ENCODE measurements at regions not wholly inside any gene's neighbourhood (a gene's known extent, or its start where the extent isn't known, plus 50 kb on each side); places are given as distances from the start of the nearest gene placed in this dataset.
A peak's percentile ranks its signal among the peaks of the same experiment; 100 is the strongest.

- H3K4me2 ChIP-seq (ENCODE audit: low read length): no peak overlapping the region
- H3K36me3 ChIP-seq (ENCODE audit: control insufficient read depth, insufficient read depth, low read length): no peaks in the 10 kb centered on the region
- no peak overlapping the region for H4K5ac ChIP-seq (ENCODE audit: low read length)
- H2AK5ac ChIP-seq (ENCODE audit: low read length): no peak overlapping the region
- WGBS (ENCODE audit: extremely low coverage, insufficient coverage, low lambda C conversion rate): no CpG with 5 or more reads among the region's 2 CpGs
- no peak for DNase-seq
- no peak overlapping the region for H3K4me3 ChIP-seq (ENCODE audit: low read length)
- no peaks in the 10 kb centered on the region for H3K27me3 ChIP-seq (ENCODE audit: insufficient read depth, low read length, poor library complexity)
- H3K4ac ChIP-seq (ENCODE audit: low read depth, low read length): no peak overlapping the region
- H2BK5ac ChIP-seq (ENCODE audit: low read length): no peak overlapping the region
- H3K9ac ChIP-seq (ENCODE audit: low read length): no peak overlapping the region
- no peak overlapping the region for H2BK120ac ChIP-seq (ENCODE audit: low read depth, low read length)
- no peak overlapping the region for H4K8ac ChIP-seq (ENCODE audit: low read depth, low read length)
- H3K18ac ChIP-seq (ENCODE audit: low read length): no peak overlapping the region
- no peak overlapping the region for H2BK15ac ChIP-seq (replicated peaks; ENCODE audit: low read depth)
- H3K23ac ChIP-seq (ENCODE audit: low read length): no peak overlapping the region
- no peak overlapping the region for H3K56ac ChIP-seq (ENCODE audit: low read length)
- H3K79me1 ChIP-seq (ENCODE audit: low read length): no peaks in the 10 kb centered on the region
- no peaks in the 10 kb centered on the region for H3K4me1 ChIP-seq (ENCODE audit: control insufficient read depth, low read depth, low read length)
- no peak overlapping the region for H3K27ac ChIP-seq (ENCODE audit: low read depth, low read length)
- H3K79me2 ChIP-seq (ENCODE audit: control insufficient read depth, insufficient read depth, low read length): no peaks in the 10 kb centered on the region
These were observed 59.7 kb upstream of the NT5E start for GRCh38 chr6:85390105-85390728.

- H2BK5ac ChIP-seq (ENCODE audit: low read length): no peak overlapping the region
- no peak overlapping the region for H3K9ac ChIP-seq (ENCODE audit: low read length)
- no peak overlapping the region for H3K4me3 ChIP-seq (ENCODE audit: low read length)
- no peak overlapping the region for H3K18ac ChIP-seq (ENCODE audit: low read length)
- H2AK5ac ChIP-seq (ENCODE audit: low read length): no peak overlapping the region
- no CpG with 5 or more reads among the region's 12 CpGs for WGBS (ENCODE audit: extremely low coverage, insufficient coverage, low lambda C conversion rate)
- H2BK15ac ChIP-seq (replicated peaks; ENCODE audit: low read depth): no peak overlapping the region
- no peak overlapping the region for H4K8ac ChIP-seq (ENCODE audit: low read depth, low read length)
- no peak for DNase-seq
- no peaks in the 10 kb centered on the region for H3K79me1 ChIP-seq (ENCODE audit: low read length)
- H3K36me3 ChIP-seq (ENCODE audit: control insufficient read depth, insufficient read depth, low read length): no peaks in the 10 kb centered on the region
- no peak overlapping the region for H3K4ac ChIP-seq (ENCODE audit: low read depth, low read length)
- H3K27ac ChIP-seq (ENCODE audit: low read depth, low read length): no peak overlapping the region
- no peaks in the 10 kb centered on the region for H3K79me2 ChIP-seq (ENCODE audit: control insufficient read depth, insufficient read depth, low read length)
- no peak overlapping the region for H3K4me2 ChIP-seq (ENCODE audit: low read length)
- no peak overlapping the region for H2BK120ac ChIP-seq (ENCODE audit: low read depth, low read length)
- H3K4me1 ChIP-seq (ENCODE audit: control insufficient read depth, low read depth, low read length): no peaks in the 10 kb centered on the region
- H3K56ac ChIP-seq (ENCODE audit: low read length): no peak overlapping the region
- H3K23ac ChIP-seq (ENCODE audit: low read length): no peak overlapping the region
- no peak overlapping the region for H4K5ac ChIP-seq (ENCODE audit: low read length)
- H3K27me3 ChIP-seq (ENCODE audit: insufficient read depth, low read length, poor library complexity): no peaks in the 10 kb centered on the region
These were observed 60.6 kb upstream of the NT5E start for GRCh38 chr6:85389151-85389797.

GRCh38 chr6:85388531-85388930 lies 61.4 kb upstream of the NT5E start:
- Histone ChIP-seq H3K4me2 (ENCODE audit: low read length) (no peak overlapping the region), H3K27ac (ENCODE audit: low read depth, low read length) (no peak overlapping the region)

GRCh38 chr6:85385636-85386315 lies 64.1 kb upstream of the NT5E start:
- H3K79me2 ChIP-seq (ENCODE audit: control insufficient read depth, insufficient read depth, low read length): no peaks in the 10 kb centered on the region
- no peaks in the 10 kb centered on the region for H3K36me3 ChIP-seq (ENCODE audit: control insufficient read depth, insufficient read depth, low read length)
- no peak overlapping the region for H3K9ac ChIP-seq (ENCODE audit: low read length)

More at GRCh38 chr6:85388531-85388930, 61.4 kb upstream of the NT5E start:
- Histone ChIP-seq H3K4me1 (ENCODE audit: control insufficient read depth, low read depth, low read length) (no peaks in the 10 kb centered on the region), H3K4ac (ENCODE audit: low read depth, low read length) (no peak overlapping the region), H2BK15ac (replicated peaks; ENCODE audit: low read depth) (no peak overlapping the region), H2AK5ac (ENCODE audit: low read length) (no peak overlapping the region), H3K9ac (ENCODE audit: low read length) (no peak overlapping the region), H4K5ac (ENCODE audit: low read length) (no peak overlapping the region), H3K56ac (ENCODE audit: low read length) (no peak overlapping the region), H3K4me3 (ENCODE audit: low read length) (no peak overlapping the region), H3K18ac (ENCODE audit: low read length) (no peak overlapping the region), H2BK5ac (ENCODE audit: low read length) (no peak overlapping the region), H3K79me2 (ENCODE audit: control insufficient read depth, insufficient read depth, low read length) (no peaks in the 10 kb centered on the region), H2BK120ac (ENCODE audit: low read depth, low read length) (no peak overlapping the region), H3K23ac (ENCODE audit: low read length) (no peak overlapping the region), H4K8ac (ENCODE audit: low read depth, low read length) (no peak overlapping the region), H3K27me3 (ENCODE audit: insufficient read depth, low read length, poor library complexity) (no peaks in the 10 kb centered on the region), H3K79me1 (ENCODE audit: low read length) (no peaks in the 10 kb centered on the region), H3K36me3 (ENCODE audit: control insufficient read depth, insufficient read depth, low read length) (no peaks in the 10 kb centered on the region)
- DNase-seq: no peak
- no CpG with 5 or more reads among the region's 3 CpGs for WGBS (ENCODE audit: extremely low coverage, insufficient coverage, low lambda C conversion rate)

GRCh38 chr6:85383042-85383441 lies 66.8 kb upstream of the NT5E start:
- Histone ChIP-seq H2BK15ac (replicated peaks; ENCODE audit: low read depth) (no peak overlapping the region), H2BK5ac (ENCODE audit: low read length) (no peak overlapping the region), H3K4me1 (ENCODE audit: control insufficient read depth, low read depth, low read length) (no peaks in the 10 kb centered on the region), H3K36me3 (ENCODE audit: control insufficient read depth, insufficient read depth, low read length) (no peaks in the 10 kb centered on the region), H3K79me1 (ENCODE audit: low read length) (no peaks in the 10 kb centered on the region), H3K23ac (ENCODE audit: low read length) (peak overlapping the region; percentile 45), H3K27me3 (ENCODE audit: insufficient read depth, low read length, poor library complexity) (no peaks in the 10 kb centered on the region), H4K8ac (ENCODE audit: low read depth, low read length) (no peak overlapping the region), H3K4ac (ENCODE audit: low read depth, low read length) (no peak overlapping the region), H3K4me2 (ENCODE audit: low read length) (no peak overlapping the region), H3K27ac (ENCODE audit: low read depth, low read length) (no peak overlapping the region), H3K79me2 (ENCODE audit: control insufficient read depth, insufficient read depth, low read length) (no peaks in the 10 kb centered on the region), H3K18ac (ENCODE audit: low read length) (no peak overlapping the region), H3K56ac (ENCODE audit: low read length) (no peak overlapping the region), H2BK120ac (ENCODE audit: low read depth, low read length) (no peak overlapping the region), H2AK5ac (ENCODE audit: low read length) (no peak overlapping the region), H3K4me3 (ENCODE audit: low read length) (no peak overlapping the region), H4K5ac (ENCODE audit: low read length) (no peak overlapping the region), H3K9ac (ENCODE audit: low read length) (no peak overlapping the region)
- WGBS (ENCODE audit: extremely low coverage, insufficient coverage, low lambda C conversion rate): no CpG with 5 or more reads among the region's 6 CpGs
- DNase-seq: no peak

More at GRCh38 chr6:85385636-85386315, 64.1 kb upstream of the NT5E start:
- Histone ChIP-seq H2AK5ac (ENCODE audit: low read length) (no peak overlapping the region), H3K4me2 (ENCODE audit: low read length) (no peak overlapping the region), H3K56ac (ENCODE audit: low read length) (no peak overlapping the region), H2BK15ac (replicated peaks; ENCODE audit: low read depth) (no peak overlapping the region), H3K4me3 (ENCODE audit: low read length) (no peak overlapping the region), H3K79me1 (ENCODE audit: low read length) (no peaks in the 10 kb centered on the region), H3K4me1 (ENCODE audit: control insufficient read depth, low read depth, low read length) (no peaks in the 10 kb centered on the region), H3K4ac (ENCODE audit: low read depth, low read length) (no peak overlapping the region), H4K5ac (ENCODE audit: low read length) (no peak overlapping the region), H2BK5ac (ENCODE audit: low read length) (no peak overlapping the region), H2BK120ac (ENCODE audit: low read depth, low read length) (no peak overlapping the region), H3K27me3 (ENCODE audit: insufficient read depth, low read length, poor library complexity) (no peaks in the 10 kb centered on the region), H3K18ac (ENCODE audit: low read length) (no peak overlapping the region), H4K8ac (ENCODE audit: low read depth, low read length) (no peak overlapping the region), H3K27ac (ENCODE audit: low read depth, low read length) (no peak overlapping the region), H3K23ac (ENCODE audit: low read length) (no peak overlapping the region)
- DNase-seq: no peak
- no CpG with 5 or more reads among the region's 5 CpGs for WGBS (ENCODE audit: extremely low coverage, insufficient coverage, low lambda C conversion rate)
